Urothelium cell line (cell line): ENCODE measurements at regions not wholly inside any gene's neighbourhood (a gene's known extent, or its start where the extent isn't known, plus 50 kb on each side); places are given as distances from the start of the nearest gene placed in this dataset.

Experiments
- DNase-seq: peaks from one replicate; pipeline ENCODE4 v3.0.0; 2011; ENCODE audit warnings: low spot score, mixed read lengths
- FAIRE-seq: peaks from 2 replicates; lab custom pipeline; 2011; peaks lifted over from hg19 to GRCh38; lab: Jason Lieb, UNC

GRCh38 chr1:115183158-115183557, 93.9 kb upstream of the TSPAN2 start:
- no peak for FAIRE-seq
- DNase-seq: no peak

- no peak for FAIRE-seq
- DNase-seq: no peak
These were observed 92.9 kb upstream of the TSPAN2 start for GRCh38 chr1:115182012-115182715.

DNA sequence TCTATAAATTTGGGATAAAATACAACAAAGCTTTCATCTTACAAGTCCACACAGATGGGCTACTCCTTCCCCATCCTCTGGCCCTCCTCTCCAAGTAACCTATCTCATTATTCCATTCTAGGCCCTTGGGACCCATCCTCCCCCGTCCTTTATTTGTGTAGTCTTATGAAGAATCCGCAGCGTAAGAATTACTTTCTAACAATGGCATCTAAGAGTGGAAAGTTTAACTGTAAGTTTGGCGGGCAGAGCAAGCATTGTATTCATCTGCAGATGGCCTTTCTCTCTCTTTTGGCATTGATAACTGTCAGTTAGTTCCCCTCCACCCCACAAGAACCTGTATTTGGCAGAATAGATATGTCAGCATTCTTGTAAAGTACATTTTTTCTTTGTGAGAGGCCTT, 91.9 kb upstream of the TSPAN2 start:
- no peak for FAIRE-seq

DNA sequence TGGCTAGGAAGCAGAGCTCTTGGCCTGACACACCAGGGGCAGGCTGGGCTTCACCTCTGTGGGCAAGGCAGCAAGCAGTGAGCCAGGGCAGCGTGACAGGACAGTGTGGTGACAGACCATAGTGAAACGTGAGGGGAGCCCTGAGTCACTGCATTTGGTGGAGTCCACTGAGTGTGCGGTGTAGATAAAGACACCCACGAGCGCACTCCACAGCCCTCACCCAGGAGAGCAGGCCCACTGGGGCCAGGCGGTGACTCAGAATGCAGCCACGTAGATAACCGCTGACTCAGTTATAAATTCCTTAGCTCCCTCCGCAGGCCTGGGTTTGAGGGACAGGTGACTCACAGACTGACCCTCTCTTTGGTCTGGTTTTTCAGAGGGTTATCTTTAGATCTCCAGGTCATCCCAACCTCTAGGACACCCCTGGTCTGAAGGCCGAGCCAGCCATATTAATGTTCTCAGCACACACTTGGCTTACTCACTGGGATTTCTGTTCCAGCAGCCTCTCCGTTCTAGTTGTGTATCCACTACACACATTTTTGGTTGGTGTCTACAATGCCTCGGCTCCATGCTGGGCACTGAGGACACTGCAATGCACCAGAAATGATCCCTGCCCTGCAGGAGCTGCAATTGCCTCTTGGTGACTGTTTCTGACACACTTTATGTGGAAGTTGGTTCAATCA, 90.2 kb upstream of the TSPAN2 start:
- FAIRE-seq (peak; percentile 92), DNase-seq (peak; percentile 82)

More for the DNA sequence above, 91.9 kb upstream of the TSPAN2 start:
- DNase-seq: no peak

GRCh38 chr1:115176189-115176588, 86.9 kb upstream of the TSPAN2 start:
- FAIRE-seq (no peak), DNase-seq (no peak)

- FAIRE-seq: no peak
- no peak for DNase-seq
These were observed 86.3 kb upstream of the TSPAN2 start for GRCh38 chr1:115175596-115175995.

GRCh38 chr1:115173151-115173550, 83.8 kb upstream of the TSPAN2 start:
- FAIRE-seq (no peak), DNase-seq (no peak)

- DNase-seq: no peak
- no peak for FAIRE-seq
These were observed 83.0 kb upstream of the TSPAN2 start for GRCh38 chr1:115172270-115172669.

DNA sequence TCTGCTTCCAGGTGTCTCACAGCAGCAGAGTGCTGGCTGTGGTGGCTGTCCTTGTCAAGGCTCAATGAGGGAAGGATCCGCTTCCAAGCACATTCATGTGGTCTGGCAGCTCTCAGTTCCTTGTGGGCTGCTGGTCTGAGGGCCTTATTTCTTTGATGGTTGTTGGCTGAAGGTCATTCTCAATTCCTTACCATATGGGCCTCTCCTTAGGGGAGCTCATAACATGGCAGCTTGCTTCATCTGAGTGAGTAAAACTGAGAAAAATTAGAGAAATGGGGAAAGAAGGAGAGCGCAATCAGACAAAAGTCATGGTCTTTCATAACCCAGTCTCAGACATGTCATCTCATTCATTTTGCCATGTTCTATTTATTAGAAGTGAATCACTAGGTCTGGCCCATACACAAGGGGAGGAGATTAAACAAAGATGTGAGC, 81.7 kb upstream of the TSPAN2 start:
- DNase-seq (no peak), FAIRE-seq (no peak)

DNA sequence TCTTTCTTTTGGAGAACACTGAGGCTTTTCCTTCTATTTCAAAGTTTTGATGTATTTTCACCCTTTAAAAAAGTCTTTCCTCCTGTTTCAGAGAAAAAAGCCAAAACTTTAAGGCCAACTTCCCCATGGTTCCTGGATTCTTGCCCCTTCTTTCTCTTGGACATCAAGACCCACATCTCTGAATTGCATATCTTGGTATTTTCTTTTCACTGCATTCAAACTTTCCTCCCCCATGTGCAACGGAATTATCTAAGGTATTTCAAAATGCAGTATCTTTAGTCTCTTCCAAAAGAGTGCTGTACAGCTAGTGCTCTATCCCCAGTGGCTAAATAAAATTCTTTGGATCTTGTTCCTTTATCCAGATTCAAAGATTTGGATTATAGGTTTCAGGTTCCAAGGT, 81.1 kb upstream of the TSPAN2 start:
- FAIRE-seq (no peak), DNase-seq (no peak)

GRCh38 chr1:115168026-115168425, 78.7 kb upstream of the TSPAN2 start:
- DNase-seq (no peak), FAIRE-seq (no peak)

DNA sequence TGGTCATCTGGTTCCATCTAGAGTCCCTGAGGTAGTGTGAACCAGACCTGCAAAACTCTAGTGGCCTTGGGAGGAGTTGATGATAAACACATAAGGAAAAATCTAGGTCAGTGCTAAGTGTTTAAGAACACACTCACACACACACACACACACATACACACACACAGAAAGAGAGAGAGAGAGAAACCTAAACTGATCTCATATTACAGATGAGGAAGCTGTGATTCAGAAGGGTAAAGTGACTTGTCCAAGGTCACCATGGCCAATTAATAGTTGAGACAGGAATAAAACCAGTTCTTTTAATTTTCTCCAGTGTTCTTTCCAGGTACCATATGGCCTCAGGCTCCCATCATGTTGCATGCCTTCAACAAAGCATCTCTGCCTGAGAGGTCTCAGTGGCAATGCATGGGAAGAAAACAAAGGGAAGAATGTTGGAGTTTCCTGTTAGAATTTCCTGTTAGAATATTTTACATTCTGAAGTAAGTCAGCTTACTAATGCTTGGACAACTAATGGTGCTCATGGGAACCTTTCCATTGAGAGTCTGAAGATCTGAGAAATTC, 77.3 kb upstream of the TSPAN2 start:
- FAIRE-seq: no peak
- no peak for DNase-seq

GRCh38 chr1:115165776-115166175, 76.5 kb upstream of the TSPAN2 start:
- FAIRE-seq (no peak), DNase-seq (no peak)

DNA sequence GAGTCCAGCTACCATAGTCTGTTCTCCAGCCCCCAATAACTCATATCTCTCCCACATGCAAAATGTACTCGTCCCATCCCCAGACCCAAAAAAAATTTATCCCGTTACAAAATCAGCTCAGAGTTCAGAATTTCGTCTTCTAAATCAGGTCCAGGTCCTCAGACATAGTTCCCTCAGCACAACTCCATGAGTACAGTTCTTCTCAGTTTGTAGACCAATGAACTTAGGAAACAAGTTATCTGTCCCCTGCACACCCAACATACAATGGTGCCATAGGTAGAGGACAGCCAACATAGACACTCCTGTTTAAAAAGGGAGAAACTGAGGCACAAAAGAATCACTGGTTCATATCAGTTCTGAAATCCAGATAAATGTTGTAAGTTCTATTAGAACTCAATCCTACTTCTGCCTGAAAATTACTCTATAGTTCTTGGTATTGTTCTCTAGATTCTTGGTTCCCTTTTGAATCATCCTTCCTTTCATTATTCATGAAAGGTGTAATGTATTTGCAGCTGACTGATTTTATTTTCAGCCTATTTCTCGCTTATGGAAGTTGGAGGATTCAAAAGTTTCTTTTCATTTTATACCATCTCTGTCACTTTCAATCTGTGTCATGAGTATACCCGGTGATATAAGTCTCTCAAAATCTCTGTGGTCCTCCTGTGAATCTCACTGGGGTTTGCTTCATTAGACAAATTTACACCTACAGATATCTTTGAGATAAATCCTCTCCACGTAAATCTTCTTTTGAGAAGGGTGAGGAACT, 75.8 kb upstream of the TSPAN2 start:
- no peak for DNase-seq
- FAIRE-seq: no peak

- no peak for DNase-seq
- FAIRE-seq: peak; percentile 83
These were observed 75.2 kb upstream of the TSPAN2 start for GRCh38 chr1:115164484-115164883.

DNA sequence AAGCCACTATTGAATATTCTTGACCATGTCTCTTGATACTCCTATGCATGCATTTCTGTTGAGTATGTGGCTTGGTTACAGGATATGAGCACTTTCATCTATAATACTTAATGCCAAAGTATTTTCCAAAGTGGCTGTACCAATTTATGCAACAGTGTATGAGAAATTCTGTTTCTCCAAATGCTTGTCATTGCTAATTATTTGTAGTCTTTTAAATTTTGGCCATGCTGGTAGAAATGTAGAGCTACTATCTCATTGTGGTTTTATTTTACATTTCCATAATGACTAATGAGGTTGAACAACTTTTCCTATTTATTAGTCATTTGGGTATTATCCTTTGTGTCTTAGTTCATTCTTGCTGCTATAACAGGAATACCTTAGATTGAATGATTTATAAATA, 71.4 kb upstream of the TSPAN2 start:
- FAIRE-seq (no peak), DNase-seq (no peak)

DNA sequence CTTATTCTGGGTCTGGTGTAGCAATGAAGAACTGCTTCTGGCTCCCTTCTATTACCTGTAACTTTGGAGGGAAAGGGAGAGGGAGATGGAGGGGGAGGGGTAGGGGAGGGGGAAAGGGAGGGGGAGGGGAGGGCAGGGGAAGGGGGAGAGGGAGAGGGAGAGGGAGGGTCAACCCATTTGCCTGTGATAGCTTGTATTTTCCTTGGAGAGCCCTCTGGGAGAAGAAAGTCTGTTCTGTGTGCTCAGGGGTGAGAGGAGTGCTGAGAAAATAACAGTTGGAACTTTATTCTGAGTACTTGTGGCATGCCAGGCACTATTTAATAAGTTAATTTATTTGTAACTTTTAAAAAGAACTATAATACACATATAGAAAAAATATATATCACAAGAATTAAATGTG, 70.7 kb upstream of the TSPAN2 start:
- no peak for FAIRE-seq

GRCh38 chr1:115158181-115158580, 68.9 kb upstream of the TSPAN2 start:
- FAIRE-seq (no peak), DNase-seq (no peak)

More for the DNA sequence above, 70.7 kb upstream of the TSPAN2 start:
- no peak for DNase-seq

DNA sequence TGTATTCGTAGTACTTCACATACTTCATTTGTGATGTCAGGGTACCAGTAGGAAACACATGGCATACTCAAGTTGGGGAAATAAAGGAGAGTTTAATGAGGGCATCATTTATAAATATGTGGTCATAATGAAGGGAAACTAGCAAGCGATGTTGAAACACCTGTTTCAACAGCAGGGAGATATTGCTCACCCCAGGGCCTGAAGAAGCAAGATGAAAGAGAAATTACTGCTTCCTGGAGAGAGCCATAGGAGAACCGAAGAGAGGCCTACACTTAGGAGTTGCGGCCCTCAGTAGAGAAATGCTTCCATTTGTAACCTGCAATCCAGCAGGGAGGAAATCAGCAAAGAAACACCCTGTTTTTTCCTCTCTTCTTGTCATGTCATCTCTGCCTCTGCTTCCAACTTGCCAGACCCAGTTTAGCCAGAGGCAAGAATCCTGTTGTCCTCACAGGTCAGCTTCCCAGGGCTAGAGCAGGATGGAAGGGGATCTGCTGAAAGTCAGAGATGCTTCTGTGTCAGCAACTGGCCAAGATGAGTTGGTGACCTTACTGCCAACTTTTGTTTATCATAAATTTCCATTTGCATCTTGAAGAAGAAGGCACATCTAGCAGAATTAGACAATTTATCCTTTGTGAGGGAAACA, 67.6 kb upstream of the TSPAN2 start:
- no peak for FAIRE-seq

GRCh38 chr1:115153966-115154557, 64.8 kb upstream of the TSPAN2 start:
- DNase-seq (no peak), FAIRE-seq (no peak)

More for the DNA sequence above, 67.6 kb upstream of the TSPAN2 start:
- DNase-seq: no peak
